Stimulated activated CD4-positive, alpha-beta T cell treated with anti-CD3 and anti-CD28 coated beads, Interleukin-2, amount 100 ng/mL, for 4 hours (primary cell): ENCODE measurements at regions not wholly inside any gene's neighbourhood (a gene's known extent, or its start where the extent isn't known, plus 50 kb on each side); places are given as distances from the start of the nearest gene placed in this dataset.
"Not testable (repeated sequence)": the region's sequence is repeated elsewhere in the genome, so short reads cannot be mapped to it uniquely, and the experiment has no call there.

Experiments
- DNase-seq: peaks from one replicate; pipeline ENCODE4 v3.0.0-alpha.2; 2020; ENCODE audit warnings: low read depth

- DNase-seq = no peak
Measured at GRCh38 chr10:65149878-65150277, 1628.7 kb downstream of the REEP3 start.

GRCh38 chr10:65166272-65166671, 1645.1 kb downstream of the REEP3 start:
- no peak for DNase-seq

GRCh38 chr10:65172249-65172648, 1651.0 kb downstream of the REEP3 start:
- no peak for DNase-seq

GRCh38 chr10:65176994-65177393, 1655.8 kb downstream of the REEP3 start:
- DNase-seq = no peak

- no peak for DNase-seq
Measured at GRCh38 chr10:65183236-65183635, 1662.0 kb downstream of the REEP3 start.

GRCh38 chr10:65186668-65187067, 1665.5 kb downstream of the REEP3 start:
- not testable (repeated sequence) for DNase-seq

GRCh38 chr10:65194126-65194525, 1672.9 kb downstream of the REEP3 start:
- no peak for DNase-seq

GRCh38 chr10:65194555-65194954, 1673.4 kb downstream of the REEP3 start:
- DNase-seq = no peak

- no peak for DNase-seq
Measured at GRCh38 chr10:65196111-65196510, 1674.9 kb downstream of the REEP3 start.

- no peak for DNase-seq
Measured at GRCh38 chr10:65197935-65198334, 1676.7 kb downstream of the REEP3 start.

- no peak for DNase-seq
Measured at GRCh38 chr10:65201491-65201890, 1680.3 kb downstream of the REEP3 start.

- DNase-seq = no peak
Measured at GRCh38 chr10:65204999-65205398, 1683.8 kb downstream of the REEP3 start.

- DNase-seq = no peak
Measured at GRCh38 chr10:65213170-65213569, 1692.0 kb downstream of the REEP3 start.

- no peak for DNase-seq
Measured at GRCh38 chr10:65219444-65219843, 1698.2 kb downstream of the REEP3 start.

- DNase-seq = no peak
Measured at GRCh38 chr10:65231148-65231547, 1694.7 kb upstream of the LRRTM3 start.

GRCh38 chr10:65234261-65234660, 1691.6 kb upstream of the LRRTM3 start:
- no peak for DNase-seq

- no peak for DNase-seq
Measured at GRCh38 chr10:65235266-65235665, 1690.6 kb upstream of the LRRTM3 start.

GRCh38 chr10:65235846-65236245, 1690.0 kb upstream of the LRRTM3 start:
- DNase-seq = no peak

- no peak for DNase-seq
Measured at GRCh38 chr10:65265451-65265954, 1660.3 kb upstream of the LRRTM3 start.

GRCh38 chr10:65269551-65269950, 1656.3 kb upstream of the LRRTM3 start:
- not testable (repeated sequence) for DNase-seq

GRCh38 chr10:65270969-65271368, 1654.9 kb upstream of the LRRTM3 start:
- DNase-seq = no peak

- DNase-seq = no peak
Measured at GRCh38 chr10:65273115-65273514, 1652.7 kb upstream of the LRRTM3 start.

GRCh38 chr10:65275296-65275695, 1650.5 kb upstream of the LRRTM3 start:
- no peak for DNase-seq

- DNase-seq = no peak
Measured at GRCh38 chr10:65284495-65285041, 1641.3 kb upstream of the LRRTM3 start.
